Dedifferentiated amniotic fluid mesenchymal stem cell (primary cell): ENCODE measurements at regions not wholly inside any gene's neighbourhood (a gene's known extent, or its start where the extent isn't known, plus 50 kb on each side); places are given as distances from the start of the nearest gene placed in this dataset.
A peak's percentile ranks its signal among the peaks of the same experiment; 100 is the strongest.

ENCODE experiments used
- DNase-seq: peaks from one replicate; pipeline ENCODE4 v3.0.0-alpha.2; 2016; ENCODE audit errors: extremely low spot score

DNA sequence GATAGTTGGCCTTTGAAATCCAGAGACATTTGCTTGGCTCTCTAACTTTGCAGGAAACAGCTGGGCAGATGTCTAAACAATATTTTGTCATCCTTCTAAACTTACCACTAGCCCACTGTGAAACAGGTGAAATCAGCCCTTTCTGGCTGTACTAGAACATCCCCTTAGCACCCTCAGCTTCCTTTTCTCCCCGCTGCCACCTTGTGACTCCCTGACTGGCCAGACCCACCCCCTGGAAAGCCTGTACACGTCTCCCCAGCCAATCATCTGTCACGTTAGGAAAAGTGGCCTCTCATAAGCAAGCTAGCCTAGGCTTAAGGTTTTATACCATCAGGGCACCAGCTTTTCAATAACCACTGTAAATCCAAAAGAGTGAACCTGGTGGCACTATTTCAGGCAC lies 88.6 kb upstream of the E2F3 start:
- no peak for DNase-seq

GRCh38 chr6:20313960-20314530 lies 87.6 kb upstream of the E2F3 start:
- DNase-seq = no peak

GRCh38 chr6:20314866-20315845 lies 86.5 kb upstream of the E2F3 start:
- DNase-seq = no peak

- no peak for DNase-seq
Measured at GRCh38 chr6:20317430-20317829, 84.2 kb upstream of the E2F3 start.

DNA sequence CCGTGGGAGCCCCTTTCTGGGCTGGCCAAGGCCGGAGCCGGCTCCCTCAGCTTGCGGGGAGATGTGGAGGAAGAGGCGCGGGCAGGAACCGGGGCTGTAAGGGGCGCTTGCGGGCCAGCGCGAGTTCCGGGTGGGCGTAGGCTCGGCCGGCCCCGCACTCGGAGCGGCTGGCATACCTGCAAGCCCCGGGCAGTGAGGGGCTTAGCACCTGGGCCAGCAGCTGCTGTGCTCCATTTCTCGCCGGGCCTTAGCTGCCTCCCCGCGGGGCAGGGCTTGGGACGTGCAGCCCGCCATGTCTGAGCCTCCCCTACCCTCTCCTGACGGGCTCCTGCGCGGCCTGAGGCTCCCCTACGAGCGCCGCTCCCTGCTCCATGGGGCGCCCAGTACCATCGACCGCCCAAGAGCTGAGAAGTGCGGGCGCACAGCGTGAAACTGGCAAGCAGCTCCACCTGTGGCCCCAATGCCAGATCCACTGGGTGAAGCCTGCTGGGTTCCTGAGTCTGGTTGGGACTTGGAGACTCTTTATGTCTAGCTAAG lies 82.8 kb upstream of the E2F3 start:
- no peak for DNase-seq

- DNase-seq = no peak
Measured at GRCh38 chr6:20319520-20320357, 81.9 kb upstream of the E2F3 start.

DNA sequence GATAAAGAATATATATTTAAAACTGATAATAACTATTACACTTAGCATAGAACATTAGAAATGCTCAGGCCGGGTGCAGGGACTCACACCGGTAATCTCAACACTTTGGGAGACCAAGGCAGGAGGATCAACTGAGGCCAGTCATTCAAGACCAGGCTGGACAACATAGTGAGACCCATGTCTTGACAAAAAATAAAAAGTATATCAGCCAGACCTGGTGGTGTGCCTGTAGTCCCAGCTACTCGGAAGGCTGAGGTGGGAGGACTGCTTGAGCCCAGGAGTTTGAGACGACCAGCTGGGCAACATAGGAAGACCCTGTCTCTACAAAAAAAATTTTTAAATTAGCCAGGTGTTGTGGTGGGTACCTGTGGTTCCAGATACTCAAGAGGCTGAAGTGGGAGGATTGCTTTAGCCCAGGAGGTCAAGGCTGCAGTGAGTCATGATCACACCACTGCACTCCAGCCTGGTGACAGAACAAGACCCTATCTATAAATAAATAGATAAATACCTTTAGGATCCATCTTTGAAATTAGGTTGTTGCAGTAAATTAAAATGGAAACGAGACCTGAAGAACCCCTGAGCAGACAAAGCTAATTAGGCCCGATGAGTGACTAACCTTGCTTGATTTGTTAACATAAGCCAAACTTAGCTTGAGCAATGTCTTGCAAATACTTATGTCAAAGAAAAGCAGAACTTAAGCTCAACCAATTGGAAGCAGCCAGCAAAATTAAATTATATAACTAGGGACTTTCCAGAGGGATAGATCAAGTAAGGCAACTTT lies 75.8 kb upstream of the E2F3 start:
- peak; percentile 39 for DNase-seq

GRCh38 chr6:20326422-20326728 lies 75.3 kb upstream of the E2F3 start:
- no peak for DNase-seq

DNA sequence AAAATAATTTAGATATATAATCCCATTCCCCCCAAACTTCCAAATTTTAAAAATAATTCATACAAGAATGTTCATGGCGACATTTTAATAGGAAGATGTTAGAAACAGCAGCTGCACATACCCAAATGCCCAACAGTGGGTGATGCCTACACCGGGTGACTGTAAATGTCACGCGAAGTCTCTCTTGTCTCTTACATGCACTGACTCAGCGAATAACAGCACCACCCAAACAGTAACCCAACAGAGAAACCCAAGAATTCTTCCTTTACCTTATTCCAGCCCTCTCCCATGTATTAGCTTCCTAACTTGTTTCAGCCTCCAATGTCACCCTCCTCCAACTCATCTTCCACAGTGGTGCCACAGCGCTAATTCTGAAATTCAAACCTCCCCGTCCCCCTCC lies 74.5 kb upstream of the E2F3 start:
- DNase-seq = no peak

DNA sequence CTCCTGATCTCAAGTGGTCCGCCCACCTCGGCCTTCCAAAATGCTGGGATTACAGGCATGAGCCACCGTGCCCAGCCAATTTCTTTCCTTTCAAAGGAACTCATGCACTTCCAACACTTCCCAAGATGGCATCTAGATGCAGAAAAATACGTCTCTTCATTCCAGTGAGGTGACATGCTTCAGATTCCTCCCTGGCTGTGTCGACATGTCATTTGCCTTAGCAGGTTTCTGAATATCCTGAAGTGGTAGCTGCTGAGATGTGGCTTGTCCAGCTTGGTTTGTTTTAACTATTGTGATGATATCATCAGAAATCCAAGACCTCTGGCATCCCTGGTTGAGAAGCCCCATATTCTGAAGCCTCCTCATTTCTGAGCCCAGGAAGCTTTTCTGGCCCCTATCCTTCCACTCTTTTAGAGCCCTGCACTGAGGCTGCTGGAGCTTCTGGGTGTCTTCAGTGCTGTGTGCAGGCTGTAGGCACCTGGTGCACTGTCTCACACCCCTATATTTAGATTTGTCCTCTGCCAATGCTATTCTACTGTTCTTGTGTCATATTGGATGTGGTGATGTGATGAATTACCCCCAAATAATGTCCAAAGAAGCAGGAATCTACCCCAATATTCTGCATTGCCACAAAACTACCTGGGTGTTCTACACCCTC lies 73.3 kb upstream of the E2F3 start:
- no peak for DNase-seq

GRCh38 chr6:20328924-20329300 lies 72.8 kb upstream of the E2F3 start:
- no peak for DNase-seq

DNA sequence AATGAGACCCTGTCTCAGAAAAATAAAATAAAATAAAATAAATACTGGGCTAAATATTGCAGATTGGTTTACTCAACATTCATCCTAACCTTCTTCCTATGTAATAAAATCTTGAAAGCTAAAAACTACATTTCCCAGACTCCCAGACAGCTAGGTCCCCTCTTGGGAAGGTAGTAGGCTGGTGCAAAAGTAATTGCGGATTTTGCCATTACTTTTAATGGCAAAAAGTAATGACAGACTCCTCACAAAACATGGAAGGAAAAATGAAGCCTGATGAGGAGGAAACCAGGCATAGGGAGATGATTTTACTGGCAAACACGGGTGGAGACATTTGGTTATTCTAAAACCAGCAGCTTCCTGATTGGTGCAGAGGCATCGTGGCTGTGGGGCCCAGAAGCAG lies 70.6 kb upstream of the E2F3 start:
- no peak for DNase-seq

GRCh38 chr6:20331625-20332024 lies 70.1 kb upstream of the E2F3 start:
- no peak for DNase-seq

GRCh38 chr6:20332441-20333006 lies 69.2 kb upstream of the E2F3 start:
- no peak for DNase-seq

- DNase-seq = no peak
Measured at GRCh38 chr6:20333721-20334269, 67.9 kb upstream of the E2F3 start.

DNA sequence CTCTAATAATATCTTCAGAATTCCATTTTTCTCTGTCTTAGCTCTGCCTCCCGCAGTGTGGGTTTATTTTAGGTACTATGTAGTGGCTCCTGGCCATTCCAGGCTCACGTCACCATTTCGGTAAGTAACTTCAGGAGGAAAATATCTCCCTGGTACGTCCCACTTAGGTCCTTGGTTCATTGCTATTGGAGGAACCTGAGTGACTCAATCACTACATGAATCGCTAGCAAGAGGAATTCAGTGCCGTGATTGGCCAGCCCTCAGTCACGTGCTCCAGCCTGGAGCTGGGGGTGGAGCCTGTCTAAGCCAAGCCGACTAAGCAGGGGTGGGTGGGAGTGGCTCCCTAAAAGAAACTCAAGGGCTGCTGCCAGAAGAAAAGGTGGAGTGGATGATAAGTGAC lies 67.3 kb upstream of the E2F3 start:
- no peak for DNase-seq

DNA sequence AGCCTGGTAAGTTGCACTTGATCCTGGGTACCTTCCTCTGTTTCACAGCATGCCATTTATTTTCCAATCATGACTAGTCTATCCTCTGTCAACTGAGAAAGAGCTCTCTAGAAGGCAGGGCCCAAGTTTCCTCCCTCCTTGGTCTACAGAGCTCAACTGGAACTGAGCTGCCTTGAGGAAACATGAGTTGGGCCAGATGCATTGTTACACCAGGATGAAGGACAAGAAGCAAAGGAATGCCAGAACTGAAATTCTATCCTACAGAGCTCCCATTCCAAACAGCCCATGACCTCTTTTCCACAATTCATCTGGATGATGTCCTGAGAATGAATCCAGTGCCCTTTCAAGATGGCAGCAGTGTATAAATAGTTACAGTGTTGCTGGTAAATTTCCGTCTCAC lies 66.7 kb upstream of the E2F3 start:
- no peak for DNase-seq

- no peak for DNase-seq
Measured at GRCh38 chr6:20335872-20336271, 65.8 kb upstream of the E2F3 start.

- DNase-seq = no peak
Measured at GRCh38 chr6:20338156-20338555, 63.5 kb upstream of the E2F3 start.

- no peak for DNase-seq
Measured at GRCh38 chr6:20340068-20340848, 61.4 kb upstream of the E2F3 start.
